Ectodermal cell (in vitro differentiated cells): ENCODE measurements at regions not wholly inside any gene's neighbourhood (a gene's known extent, or its start where the extent isn't known, plus 50 kb on each side); places are given as distances from the start of the nearest gene placed in this dataset.

Source experiments
- H3K27ac ChIP-seq: 2 replicates; pipeline ENCODE4 v1.7.0; 2013; ENCODE audit warnings: mild to moderate bottlenecking, low read depth, low read length; ENCODE audit not compliant: insufficient read depth, poor library complexity, severe bottlenecking
- H3K27me3 ChIP-seq: 2 replicates; pipeline ENCODE4 v1.7.0; 2013; ENCODE audit warnings: mild to moderate bottlenecking, low read length; ENCODE audit not compliant: insufficient read depth, control insufficient read depth, poor library complexity, severe bottlenecking
- H3K36me3 ChIP-seq: one replicate; pipeline ENCODE4 v1.7.0; 2013; ENCODE audit warnings: low read length; ENCODE audit not compliant: control insufficient read depth, insufficient read depth
- H3K4me1 ChIP-seq: one replicate; pipeline ENCODE4 v1.7.0; 2013; ENCODE audit warnings: low read length; ENCODE audit not compliant: control insufficient read depth, insufficient read depth
- H3K4me3 ChIP-seq: 2 replicates; pipeline ENCODE4 v1.7.0; 2013; ENCODE audit warnings: low read depth, low read length, control low read depth; ENCODE audit not compliant: insufficient read depth
- H3K9me3 ChIP-seq: 2 replicates; pipeline ENCODE4 v1.7.0; 2013; ENCODE audit warnings: mild to moderate bottlenecking, low read length, moderate library complexity; ENCODE audit not compliant: control insufficient read depth
- WGBS, 2 experiments: methylation state at CpG; one replicate each; pipeline ENCODE4 v1.1.7; 2013; ENCODE audit warnings: missing lambda C conversion rate in 2 of 2; 5-methylcytosine and 5-hydroxymethylcytosine counted together

GRCh38 chr5:135120951-135121350 lies 86.9 kb upstream of the PITX1 start:
- WGBS, 2 experiments: 84 to 87% methylated on average over 8 of the region's 8 CpGs
- H3K9me3 ChIP-seq: no peaks in the 10 kb centered on the region

DNA sequence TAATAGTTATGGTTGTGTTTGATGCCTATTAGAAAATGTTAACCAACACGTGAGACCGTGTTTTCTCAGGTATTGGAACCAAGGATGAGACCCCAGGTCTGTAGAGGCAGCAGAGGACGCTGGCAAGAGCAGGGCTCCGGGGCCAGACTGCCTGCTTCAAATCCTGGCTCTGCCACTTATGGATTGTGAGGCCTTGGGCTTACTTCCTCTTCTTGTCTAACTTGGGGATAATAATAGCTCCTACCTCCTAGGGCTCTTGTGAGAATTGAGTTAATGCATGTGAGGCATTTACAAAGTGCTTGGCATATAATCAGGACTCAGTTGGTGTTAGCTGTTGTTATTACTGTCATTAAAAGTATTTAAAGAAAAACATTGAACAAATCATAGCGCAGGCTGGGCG lies 85.5 kb upstream of the PITX1 start:
- Histone ChIP-seq H3K27me3 (no peaks in the 10 kb centered on the region), H3K27ac (no peak overlapping the region), H3K36me3 (no peaks in the 10 kb centered on the region), H3K4me1 (peaks cover 5% of the 10 kb centered on the region), H3K9me3 (no peaks in the 10 kb centered on the region), H3K4me3 (no peak overlapping the region)
- WGBS, 2 experiments: 90 to 93% methylated on average over 6 of the region's 6 CpGs

More at GRCh38 chr5:135120951-135121350, 86.9 kb upstream of the PITX1 start:
- no peaks in the 10 kb centered on the region for H3K36me3 ChIP-seq
- H3K4me1 ChIP-seq: peaks cover 6% of the 10 kb centered on the region
- no peaks in the 10 kb centered on the region for H3K27me3 ChIP-seq
- H3K4me3 ChIP-seq: no peak overlapping the region
- H3K27ac ChIP-seq: no peak overlapping the region

DNA sequence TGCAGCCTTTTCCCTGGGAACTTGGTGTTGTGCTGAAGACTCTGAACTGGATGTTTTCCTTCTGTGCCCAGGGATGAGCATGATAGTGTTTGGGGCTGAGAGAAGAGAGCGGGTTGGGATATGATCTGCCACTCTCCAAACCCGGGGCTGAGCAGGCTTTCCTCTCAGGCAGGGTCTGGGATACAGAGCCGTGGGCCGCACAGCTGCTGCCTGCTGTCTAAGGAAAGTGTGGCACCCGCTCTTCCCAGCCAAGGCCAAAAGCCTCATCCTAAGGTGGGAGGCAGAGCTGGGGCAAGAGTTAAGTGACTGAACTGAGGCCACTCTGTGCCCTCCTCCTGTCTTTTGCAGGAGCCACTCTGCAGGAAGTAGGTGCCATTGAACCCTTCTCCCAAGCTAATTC lies 83.6 kb upstream of the PITX1 start:
- no peaks in the 10 kb centered on the region for H3K36me3 ChIP-seq
- H3K27ac ChIP-seq: no peak overlapping the region
- H3K9me3 ChIP-seq: no peaks in the 10 kb centered on the region
- no peaks in the 10 kb centered on the region for H3K27me3 ChIP-seq
- WGBS, 2 experiments: 85 to 87% methylated on average over 5 of the region's 5 CpGs
- no peaks in the 10 kb centered on the region for H3K4me1 ChIP-seq
- H3K4me3 ChIP-seq: no peak overlapping the region

DNA sequence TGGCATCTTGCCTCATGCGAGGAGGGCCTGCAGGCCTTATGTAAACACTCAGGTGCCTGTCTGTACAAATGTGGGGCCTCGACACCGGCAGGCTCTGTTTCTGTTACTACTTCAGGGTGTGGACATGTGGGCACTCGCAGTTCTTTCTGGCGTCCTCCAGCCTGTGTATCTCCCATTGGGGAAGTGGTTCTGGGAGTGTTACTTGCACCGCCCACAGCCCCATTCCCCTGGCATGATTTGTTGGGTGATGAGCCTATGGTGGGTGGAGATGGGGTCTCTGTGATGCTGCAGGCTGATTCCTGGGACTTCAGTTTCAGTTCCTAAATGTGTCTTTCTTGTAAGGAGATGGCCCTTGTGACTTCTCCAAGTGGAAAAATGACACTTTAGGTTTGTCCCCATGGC lies 82.1 kb upstream of the PITX1 start:
- WGBS, 2 experiments: 93 to 96% methylated on average over 6 of the region's 6 CpGs
- no peaks in the 10 kb centered on the region for H3K9me3 ChIP-seq
- H3K36me3 ChIP-seq: no peaks in the 10 kb centered on the region
- no peaks in the 10 kb centered on the region for H3K27me3 ChIP-seq
- H3K4me1 ChIP-seq: no peaks in the 10 kb centered on the region
- H3K27ac ChIP-seq: no peak overlapping the region
- no peak overlapping the region for H3K4me3 ChIP-seq

GRCh38 chr5:135115591-135115990 lies 81.6 kb upstream of the PITX1 start:
- Histone ChIP-seq H3K4me1 (no peaks in the 10 kb centered on the region), H3K36me3 (no peaks in the 10 kb centered on the region), H3K4me3 (no peak overlapping the region), H3K27me3 (no peaks in the 10 kb centered on the region), H3K9me3 (no peaks in the 10 kb centered on the region), H3K27ac (no peak overlapping the region)
- 75 to 80% methylated on average over 6 of the region's 6 CpGs for WGBS, 2 experiments

DNA sequence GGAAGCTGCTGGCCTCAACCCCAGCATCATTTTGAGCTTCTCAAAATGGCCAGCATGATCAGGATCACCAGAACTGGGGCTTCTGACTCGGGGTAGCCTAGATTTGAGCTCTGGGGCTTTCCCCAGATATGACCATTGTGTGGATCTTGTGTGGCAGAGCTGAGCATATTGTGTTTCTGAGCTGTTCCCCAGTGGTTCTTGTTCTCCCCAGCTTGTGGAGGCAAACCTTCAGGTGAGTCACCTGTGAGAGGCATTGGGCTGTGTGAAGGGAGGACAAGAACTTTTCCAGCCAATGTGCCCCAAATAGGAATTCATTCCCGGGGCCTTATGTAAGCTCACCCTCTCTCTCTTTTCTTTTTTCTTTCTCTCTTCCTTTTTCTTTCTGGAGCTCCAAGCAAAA lies 80.7 kb upstream of the PITX1 start:
- no peak overlapping the region for H3K4me3 ChIP-seq
- H3K36me3 ChIP-seq: no peaks in the 10 kb centered on the region
- H3K4me1 ChIP-seq: no peaks in the 10 kb centered on the region
- no peak overlapping the region for H3K27ac ChIP-seq
- WGBS, 2 experiments: 94% methylated on average over 2 of the region's 2 CpGs
- H3K27me3 ChIP-seq: no peaks in the 10 kb centered on the region
- H3K9me3 ChIP-seq: no peaks in the 10 kb centered on the region

GRCh38 chr5:135112008-135112725 lies 78.1 kb upstream of the PITX1 start:
- no peak overlapping the region for H3K27ac ChIP-seq

GRCh38 chr5:135110785-135111596 lies 77.0 kb upstream of the PITX1 start:
- H3K27me3 ChIP-seq: no peaks in the 10 kb centered on the region

More at GRCh38 chr5:135112008-135112725, 78.1 kb upstream of the PITX1 start:
- no peaks in the 10 kb centered on the region for H3K27me3 ChIP-seq
- H3K36me3 ChIP-seq: no peaks in the 10 kb centered on the region
- H3K4me1 ChIP-seq: peaks cover 4% of the 10 kb centered on the region
- no peak overlapping the region for H3K4me3 ChIP-seq
- WGBS, 2 experiments: 70 to 77% methylated on average over 10 of the region's 10 CpGs
- H3K9me3 ChIP-seq: no peaks in the 10 kb centered on the region

GRCh38 chr5:135108992-135109391 lies 75.0 kb upstream of the PITX1 start:
- Histone ChIP-seq H3K4me3 (no peak overlapping the region), H3K27me3 (no peaks in the 10 kb centered on the region), H3K27ac (no peak overlapping the region), H3K36me3 (no peaks in the 10 kb centered on the region), H3K9me3 (no peaks in the 10 kb centered on the region), H3K4me1 (peaks cover 7% of the 10 kb centered on the region)
- 94% methylated on average over 7 of the region's 7 CpGs for WGBS, 2 experiments

More at GRCh38 chr5:135110785-135111596, 77.0 kb upstream of the PITX1 start:
- H3K27ac ChIP-seq: no peak overlapping the region
- no peaks in the 10 kb centered on the region for H3K36me3 ChIP-seq
- WGBS, 2 experiments: 92 to 94% methylated on average over 11 of the region's 11 CpGs
- H3K4me1 ChIP-seq: peaks cover 7% of the 10 kb centered on the region
- no peaks in the 10 kb centered on the region for H3K9me3 ChIP-seq
- H3K4me3 ChIP-seq: no peak overlapping the region

DNA sequence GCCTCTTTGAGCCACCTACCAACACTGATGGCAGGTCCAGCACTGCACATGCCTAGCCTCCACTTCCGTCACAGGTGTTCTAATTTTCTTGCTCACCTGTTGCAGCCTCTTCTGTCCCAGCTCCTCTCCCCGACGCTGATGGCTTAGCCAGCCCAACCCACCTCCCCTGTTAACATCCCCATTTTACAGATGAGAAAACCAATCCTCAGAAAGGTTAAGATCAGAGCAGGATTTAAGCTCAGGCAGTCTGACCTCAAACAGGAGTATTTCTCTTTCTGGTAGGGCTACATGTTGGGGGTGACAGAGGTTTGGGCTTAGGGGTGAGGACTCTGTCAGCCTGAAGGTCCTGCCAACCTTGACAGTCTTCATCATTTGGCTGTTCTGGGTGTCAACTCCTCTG lies 74.5 kb upstream of the PITX1 start:
- 95 to 96% methylated on average over 3 of the region's 3 CpGs for WGBS, 2 experiments

More for the DNA sequence above, 74.5 kb upstream of the PITX1 start:
- Histone ChIP-seq H3K4me1 (peaks cover 7% of the 10 kb centered on the region), H3K27ac (no peak overlapping the region), H3K36me3 (no peaks in the 10 kb centered on the region), H3K9me3 (no peaks in the 10 kb centered on the region), H3K27me3 (no peaks in the 10 kb centered on the region), H3K4me3 (no peak overlapping the region)
